Fibroblast of skin of abdomen (primary cell): ENCODE measurements at regions not wholly inside any gene's neighbourhood (a gene's known extent, or its start where the extent isn't known, plus 50 kb on each side); places are given as distances from the start of the nearest gene placed in this dataset.

Experiments
- DNase-seq: peaks from one replicate; pipeline ENCODE4 v3.0.0-alpha.2; 2013

GRCh38 chr4:124266721-124267120 lies 445.8 kb downstream of the ANKRD50 start:
- DNase-seq: no peak

- no peak for DNase-seq
These were observed 436.1 kb downstream of the ANKRD50 start for GRCh38 chr4:124276461-124276860.

DNA sequence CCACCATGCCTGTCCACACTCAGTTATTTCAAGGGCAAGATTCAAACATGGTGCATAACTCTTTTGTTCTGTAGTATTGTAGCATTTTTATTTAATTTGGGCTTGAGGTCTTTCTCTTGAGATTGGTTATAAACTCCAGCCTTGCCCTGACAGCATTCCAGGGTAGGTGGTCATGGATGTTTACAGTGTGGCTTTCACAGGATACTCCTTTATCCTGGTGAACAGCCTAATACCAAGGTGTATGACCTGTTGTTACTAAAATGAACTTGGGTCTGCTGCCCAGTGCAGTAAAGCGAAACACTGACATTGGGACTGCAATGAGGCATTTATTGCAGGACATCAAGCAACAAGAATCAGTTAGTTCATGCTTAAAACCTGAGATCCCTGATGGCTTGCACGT lies 434.8 kb downstream of the ANKRD50 start:
- DNase-seq: no peak

- peak; percentile 62 for DNase-seq
These were observed 434.1 kb downstream of the ANKRD50 start for GRCh38 chr4:124278477-124278876.

- DNase-seq: no peak
These were observed 432.8 kb downstream of the ANKRD50 start for GRCh38 chr4:124279741-124280140.

DNA sequence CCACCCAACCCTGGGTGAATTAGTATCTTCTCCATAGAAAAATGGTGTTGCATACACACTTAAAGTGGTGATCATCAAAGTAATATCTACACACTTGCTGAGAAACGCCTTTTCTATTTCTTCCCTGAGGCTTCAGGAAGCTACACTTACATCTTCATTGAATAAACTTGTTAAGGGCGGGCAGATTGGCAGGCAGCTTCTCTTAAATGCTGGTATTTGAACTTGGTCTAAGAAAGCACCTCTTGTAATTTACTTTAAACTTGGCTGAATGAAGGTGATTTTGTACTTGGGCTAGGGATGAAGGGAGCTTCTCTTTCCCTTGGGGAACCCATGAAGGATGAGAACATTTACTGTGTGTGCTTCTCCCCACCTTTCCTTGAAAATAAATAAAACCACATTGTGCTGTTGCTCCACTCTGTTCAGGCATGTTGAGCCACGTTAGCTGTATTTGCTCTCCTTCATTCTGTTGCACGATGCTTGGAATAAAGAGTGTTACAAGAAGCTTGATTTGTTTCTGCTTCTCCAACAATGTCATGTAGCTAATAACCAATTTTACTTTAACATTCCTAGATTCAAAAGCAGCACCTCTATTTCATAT lies 430.1 kb downstream of the ANKRD50 start:
- DNase-seq: no peak

DNA sequence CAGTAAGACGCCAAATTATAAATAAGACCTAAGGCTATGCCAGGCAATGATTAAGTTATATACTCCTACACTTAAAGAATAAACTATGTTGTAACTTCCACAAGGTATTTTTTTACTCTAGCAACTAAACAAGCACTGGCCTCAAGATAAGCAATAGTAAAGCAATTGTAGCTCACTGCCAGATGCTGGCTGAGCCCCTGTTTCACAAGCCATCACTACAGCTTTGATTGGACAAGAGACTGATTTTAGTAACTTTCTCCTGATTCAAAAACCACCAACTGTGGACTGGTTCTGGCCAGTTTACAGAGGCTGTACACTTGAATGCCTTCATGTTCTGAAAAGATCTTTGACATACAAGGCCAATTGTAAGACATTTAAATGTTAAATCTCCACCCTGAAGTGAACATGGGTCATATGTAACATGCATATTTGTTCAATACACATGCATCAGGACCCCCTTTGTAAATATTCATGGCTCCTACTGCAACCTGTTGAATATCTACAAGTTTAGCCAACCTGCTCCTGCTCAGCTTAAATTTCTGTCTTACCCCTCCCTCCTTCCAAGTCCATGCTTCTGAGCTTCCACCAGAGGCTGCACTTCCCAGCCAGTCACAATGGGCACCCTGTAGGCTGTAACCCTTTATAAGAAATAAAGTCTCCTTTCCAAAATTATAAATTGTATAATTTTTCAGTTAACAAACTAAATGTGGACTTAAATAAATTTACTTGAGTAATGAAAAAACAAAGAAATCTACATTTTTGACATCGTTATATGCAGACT lies 423.6 kb downstream of the ANKRD50 start:
- no peak for DNase-seq

GRCh38 chr4:124290678-124291077 lies 421.9 kb downstream of the ANKRD50 start:
- DNase-seq: no peak

DNA sequence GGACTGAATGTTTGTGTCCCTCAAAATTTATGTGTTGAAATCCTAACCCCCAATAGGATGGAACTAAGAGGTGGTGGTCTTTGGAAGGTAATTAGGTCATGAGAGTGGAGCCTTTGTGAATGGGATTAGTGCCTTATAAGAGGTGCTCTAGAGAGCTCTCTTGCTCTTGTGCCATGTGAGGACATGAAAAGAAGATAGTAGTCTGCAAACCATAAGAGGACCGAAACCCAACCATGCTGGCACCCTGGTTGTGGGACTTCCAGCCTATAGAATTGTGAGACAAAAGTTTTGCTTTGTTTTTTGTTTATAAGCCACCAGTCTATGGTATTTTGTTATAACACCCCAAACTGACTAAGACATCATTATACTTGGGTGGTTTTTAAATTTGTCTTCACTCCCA lies 417.1 kb downstream of the ANKRD50 start:
- DNase-seq: no peak

- DNase-seq: no peak
These were observed 407.6 kb downstream of the ANKRD50 start for GRCh38 chr4:124304941-124305340.

- no peak for DNase-seq
These were observed 406.2 kb downstream of the ANKRD50 start for GRCh38 chr4:124306352-124306751.

DNA sequence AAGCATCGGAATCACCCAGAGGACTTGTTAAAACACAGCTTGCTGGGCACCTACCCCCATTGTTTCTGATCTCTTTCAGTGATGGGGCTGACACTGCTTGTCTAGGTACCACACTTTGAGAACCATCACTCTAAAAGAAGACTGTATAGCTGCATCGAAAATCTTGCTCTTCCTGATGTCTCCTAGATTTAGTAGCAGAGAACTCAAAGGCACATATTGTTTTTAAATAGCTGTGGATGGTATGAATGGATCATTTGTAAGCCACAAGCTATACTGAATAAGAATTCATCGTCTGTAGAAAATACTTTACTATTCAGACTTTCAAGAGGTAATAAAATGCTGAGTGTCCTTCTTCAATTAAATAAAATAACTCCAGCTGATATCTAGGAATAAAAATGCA lies 405.4 kb downstream of the ANKRD50 start:
- DNase-seq: no peak

- no peak for DNase-seq
These were observed 394.2 kb downstream of the ANKRD50 start for GRCh38 chr4:124318292-124318691.

- peak; percentile 11 for DNase-seq
These were observed 391.2 kb downstream of the ANKRD50 start for GRCh38 chr4:124321364-124321763.

- peak; percentile 43 for DNase-seq
These were observed 390.1 kb downstream of the ANKRD50 start for GRCh38 chr4:124322234-124323065.

DNA sequence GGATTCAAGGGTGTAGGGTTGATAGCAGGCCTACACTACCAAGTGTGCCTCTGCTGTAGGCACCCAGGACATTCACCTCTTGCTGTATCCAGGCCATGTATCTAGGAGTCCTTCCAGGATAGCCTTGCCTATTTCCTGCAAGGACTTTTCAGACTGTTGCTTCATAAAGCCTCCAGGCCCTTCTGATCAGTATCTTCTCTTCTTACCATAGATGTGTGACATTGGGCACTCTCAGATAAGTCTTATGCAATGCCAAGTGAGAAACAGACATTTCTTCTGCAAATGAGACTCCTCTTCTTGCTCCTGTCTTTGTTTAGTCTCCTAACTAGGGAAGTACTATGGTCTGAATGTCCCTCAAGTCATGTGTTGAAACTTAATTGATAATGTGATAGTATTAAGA lies 386.8 kb downstream of the ANKRD50 start:
- DNase-seq: no peak

DNA sequence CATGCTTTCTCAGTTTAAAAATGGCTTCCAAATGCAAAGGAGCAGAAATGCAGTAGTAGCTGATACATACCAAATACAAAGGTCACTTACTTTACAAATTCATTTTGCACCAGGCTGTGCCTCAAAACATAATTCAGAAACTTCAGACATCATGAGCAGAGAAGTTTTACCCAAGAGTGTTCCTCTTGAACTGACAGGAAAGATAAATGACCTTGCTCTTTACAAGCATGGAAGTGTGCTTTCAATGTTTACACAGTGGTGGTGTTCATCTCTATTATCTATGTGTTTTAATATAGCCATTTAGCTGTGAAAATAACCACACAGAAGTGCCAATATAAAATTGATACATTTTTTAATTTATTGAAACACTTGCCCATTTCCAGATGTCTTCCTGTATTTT lies 383.4 kb downstream of the ANKRD50 start:
- DNase-seq: no peak

GRCh38 chr4:124330045-124330444 lies 382.5 kb downstream of the ANKRD50 start:
- no peak for DNase-seq

- DNase-seq: no peak
These were observed 380.8 kb downstream of the ANKRD50 start for GRCh38 chr4:124331781-124332180.

- no peak for DNase-seq
These were observed 379.1 kb downstream of the ANKRD50 start for GRCh38 chr4:124333466-124333865.

- peak; percentile 92 for DNase-seq
These were observed 378.4 kb downstream of the ANKRD50 start for GRCh38 chr4:124334119-124334518.

GRCh38 chr4:124337874-124338273 lies 374.7 kb downstream of the ANKRD50 start:
- DNase-seq: peak; percentile 38

DNA sequence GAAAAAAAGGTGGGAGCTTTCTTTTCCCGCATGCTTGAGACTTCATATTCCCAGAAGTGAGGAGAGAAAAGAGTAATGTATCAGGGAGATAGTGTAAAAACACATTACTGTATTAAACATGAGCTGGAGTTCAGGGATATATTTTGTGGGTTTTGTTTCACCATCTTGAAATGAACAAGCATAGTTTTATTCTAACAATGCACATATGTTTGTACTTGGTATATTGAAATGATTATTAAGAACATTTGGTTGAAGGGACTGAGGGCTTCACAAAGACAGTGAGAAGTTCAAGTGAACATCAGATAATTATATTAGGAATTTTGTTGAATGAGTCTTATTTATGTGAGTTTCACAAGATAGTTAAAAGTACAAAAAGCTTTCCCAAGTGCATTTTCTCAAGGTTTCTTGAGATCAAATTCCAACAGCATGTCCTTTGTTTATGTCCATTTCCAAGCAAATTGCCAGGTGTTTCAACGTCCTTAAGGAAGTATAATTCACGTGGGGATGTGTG lies 368.8 kb downstream of the ANKRD50 start:
- peak; percentile 75 for DNase-seq
